ENCODE measurements at regions not wholly inside any gene's neighbourhood (a gene's known extent, or its start where the extent isn't known, plus 50 kb on each side); places are given as distances from the start of the nearest gene placed in this dataset.
"Not testable (repeated sequence)": the region's sequence is repeated elsewhere in the genome, so short reads cannot be mapped to it uniquely, and the experiment has no call there.

DNA sequence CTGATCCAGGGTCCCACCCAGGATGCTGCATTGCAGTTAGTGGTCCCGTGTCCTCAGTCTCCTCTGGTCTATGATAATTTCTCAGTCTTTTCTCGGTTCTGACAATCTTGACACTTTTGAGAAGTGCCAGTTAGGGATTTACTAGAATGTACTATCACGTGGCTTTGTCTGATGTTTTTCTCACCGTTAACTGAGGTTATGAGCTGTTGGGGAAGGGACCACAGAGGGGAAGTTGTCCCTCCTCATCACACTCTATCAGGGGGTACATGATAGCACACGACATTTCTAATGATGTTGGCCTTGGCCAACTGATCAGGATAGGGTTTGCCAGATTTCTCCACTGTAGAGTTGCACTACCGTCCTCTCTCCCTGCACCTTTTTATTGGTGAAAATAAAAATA is 250.9 kb upstream of the SDK2 start:
- DNase-seq (ENCODE audit: low read depth): no peak

DNA sequence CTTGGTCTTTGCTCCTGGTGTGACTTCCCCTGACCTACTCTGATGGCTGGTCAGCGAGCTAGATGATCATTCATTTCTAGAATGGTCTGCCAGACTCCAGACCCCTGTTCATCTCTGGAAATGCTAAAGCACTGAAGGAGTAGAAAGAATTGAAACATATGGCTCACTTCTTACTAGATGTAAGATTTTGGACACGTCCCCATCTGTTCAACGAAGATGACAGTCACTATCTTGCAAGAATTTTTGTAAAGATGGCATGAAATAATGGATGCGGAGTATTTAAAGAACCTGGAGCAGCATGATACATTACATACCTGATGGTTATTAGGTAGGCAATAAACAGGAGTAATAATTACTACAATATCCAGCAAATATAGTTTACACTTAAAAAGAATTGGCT is 252.7 kb upstream of the SDK2 start:
- no peak for DNase-seq (ENCODE audit: low read depth)

DNA sequence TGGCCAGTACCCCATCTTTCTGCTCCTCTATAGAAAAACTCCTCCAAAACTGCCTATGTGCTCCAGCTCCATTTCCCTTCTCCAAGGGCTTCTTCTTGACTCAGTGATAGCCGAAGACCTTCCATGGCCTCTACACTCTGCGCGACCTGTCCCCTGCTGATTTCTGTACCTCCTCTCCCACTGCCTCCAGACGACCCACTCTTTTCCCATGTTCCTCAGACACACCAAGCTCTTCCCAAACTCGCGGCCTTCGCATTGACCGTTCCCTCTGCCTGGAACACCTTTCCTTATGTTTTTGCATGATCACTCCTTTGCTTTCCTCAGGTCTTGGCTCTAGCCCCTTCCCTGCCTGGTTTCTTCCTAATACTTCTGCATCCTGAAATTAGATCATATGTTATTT is 255.6 kb upstream of the SDK2 start:
- no peak for DNase-seq (ENCODE audit: low read depth)

DNA sequence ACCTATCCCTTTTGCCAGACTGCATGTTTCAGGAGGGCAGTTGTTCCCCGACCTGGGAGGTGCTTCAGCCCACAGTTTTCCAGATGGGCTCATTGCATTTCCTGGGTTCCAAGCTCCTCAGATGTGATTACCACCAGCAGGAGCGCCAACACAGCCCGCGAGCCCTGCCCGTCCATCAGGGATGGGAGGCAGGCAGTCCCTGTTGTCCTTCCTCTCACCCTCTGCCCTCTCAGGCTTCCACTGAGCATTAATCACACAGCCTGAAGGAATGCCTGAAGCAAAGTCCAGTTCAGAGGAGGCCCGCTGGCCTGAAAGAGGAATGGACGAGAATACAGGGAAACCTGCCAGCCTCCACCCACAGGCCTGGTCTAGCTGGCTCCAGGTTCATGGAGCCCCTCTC is 256.3 kb upstream of the SDK2 start:
- no peak for DNase-seq (ENCODE audit: low read depth)

DNA sequence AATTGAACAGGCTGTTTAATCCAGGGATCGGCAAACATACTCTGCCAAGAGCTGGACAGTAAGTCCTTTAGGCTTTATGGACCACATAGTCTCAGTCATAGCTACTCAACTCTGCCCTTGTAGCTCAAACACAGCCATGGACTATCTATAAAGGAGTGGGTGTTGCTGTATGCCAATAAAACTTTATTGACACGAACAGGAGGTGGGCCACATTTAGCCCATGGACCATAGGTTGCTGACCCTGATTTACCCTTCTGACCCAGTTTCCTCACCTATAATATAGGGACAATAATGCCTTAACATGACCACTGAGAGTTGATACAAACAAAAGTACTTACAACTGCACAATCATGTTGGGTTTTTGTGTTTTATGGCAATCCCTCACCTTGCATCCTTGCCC is 257.0 kb upstream of the SDK2 start:
- DNase-seq (ENCODE audit: low read depth): no peak

DNA sequence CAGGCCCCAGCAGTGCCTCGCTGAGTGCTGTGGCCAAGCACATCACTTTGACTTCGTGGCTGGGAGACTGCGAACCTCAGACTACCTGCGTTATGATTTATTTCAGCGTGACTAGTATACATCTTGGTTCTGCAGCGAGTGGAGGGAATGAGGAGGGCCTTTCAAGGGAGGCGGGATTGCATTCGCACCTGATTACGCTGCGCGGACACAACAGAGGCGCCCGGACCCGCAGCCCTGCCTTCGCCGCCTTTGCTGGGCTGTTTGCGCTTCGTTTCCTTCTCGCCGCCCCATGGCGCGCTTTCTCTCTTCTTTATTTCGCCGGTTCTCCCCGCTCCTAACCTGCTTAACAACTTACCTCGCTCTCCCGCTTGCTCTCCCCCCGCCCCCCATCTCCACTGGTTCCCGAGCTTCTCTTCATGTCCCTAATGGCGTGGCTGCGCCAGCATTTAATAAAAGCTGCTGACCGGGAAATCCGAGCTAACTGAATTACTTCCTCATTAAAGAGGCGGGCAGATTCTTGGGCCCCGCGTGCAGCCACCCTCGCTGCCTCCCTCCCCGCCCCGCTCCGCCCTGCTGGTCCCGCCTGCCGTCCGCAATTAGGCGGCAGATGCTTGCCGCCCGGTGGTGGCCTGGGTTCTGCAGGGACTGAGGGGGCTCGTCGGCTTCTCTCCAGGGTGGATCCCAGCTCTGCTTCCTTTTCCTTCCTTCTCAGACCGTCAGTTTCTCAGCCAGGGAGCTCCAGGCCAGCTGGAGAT is 257.6 kb upstream of the SDK2 start:
- peak; percentile 25 for DNase-seq (ENCODE audit: low read depth)

DNA sequence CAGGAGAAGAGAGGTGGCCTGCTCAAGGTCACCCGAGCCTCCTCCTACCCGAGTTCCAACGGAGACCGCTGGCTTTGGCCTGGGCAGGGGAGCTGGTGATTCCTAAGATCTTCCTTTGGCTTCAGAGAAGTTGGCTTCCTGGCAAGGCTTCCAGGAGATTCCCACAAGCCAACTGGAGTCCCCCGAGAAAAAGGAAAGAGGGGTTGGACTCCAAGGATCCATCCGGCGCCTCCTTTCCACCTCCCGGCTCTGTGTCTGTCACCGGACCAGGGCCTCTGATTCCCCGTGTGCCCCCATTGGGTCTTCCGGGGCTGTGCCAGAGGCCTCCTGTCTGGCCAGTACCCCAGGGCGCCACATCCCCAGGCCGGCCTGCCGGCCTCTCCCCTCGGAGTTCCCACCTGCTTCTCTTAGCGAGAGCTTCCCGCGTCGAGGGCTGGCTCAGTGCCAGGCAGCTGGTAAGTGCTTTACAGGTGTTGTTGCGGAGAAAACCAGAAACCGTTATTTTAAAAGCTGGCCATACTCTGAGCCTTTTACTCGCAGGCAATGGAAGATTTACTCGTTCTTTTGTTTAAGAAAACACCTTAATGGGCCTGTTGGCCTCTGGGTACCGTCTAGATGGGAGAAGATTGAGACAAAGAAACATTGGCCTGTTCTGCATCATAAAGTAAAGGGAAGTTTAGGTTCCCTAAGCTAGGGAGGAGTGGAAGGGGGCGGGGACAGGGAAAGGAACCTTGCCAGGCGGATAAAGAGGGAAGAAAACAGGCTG is 258.4 kb upstream of the SDK2 start:
- no peak for DNase-seq (ENCODE audit: low read depth)

DNA sequence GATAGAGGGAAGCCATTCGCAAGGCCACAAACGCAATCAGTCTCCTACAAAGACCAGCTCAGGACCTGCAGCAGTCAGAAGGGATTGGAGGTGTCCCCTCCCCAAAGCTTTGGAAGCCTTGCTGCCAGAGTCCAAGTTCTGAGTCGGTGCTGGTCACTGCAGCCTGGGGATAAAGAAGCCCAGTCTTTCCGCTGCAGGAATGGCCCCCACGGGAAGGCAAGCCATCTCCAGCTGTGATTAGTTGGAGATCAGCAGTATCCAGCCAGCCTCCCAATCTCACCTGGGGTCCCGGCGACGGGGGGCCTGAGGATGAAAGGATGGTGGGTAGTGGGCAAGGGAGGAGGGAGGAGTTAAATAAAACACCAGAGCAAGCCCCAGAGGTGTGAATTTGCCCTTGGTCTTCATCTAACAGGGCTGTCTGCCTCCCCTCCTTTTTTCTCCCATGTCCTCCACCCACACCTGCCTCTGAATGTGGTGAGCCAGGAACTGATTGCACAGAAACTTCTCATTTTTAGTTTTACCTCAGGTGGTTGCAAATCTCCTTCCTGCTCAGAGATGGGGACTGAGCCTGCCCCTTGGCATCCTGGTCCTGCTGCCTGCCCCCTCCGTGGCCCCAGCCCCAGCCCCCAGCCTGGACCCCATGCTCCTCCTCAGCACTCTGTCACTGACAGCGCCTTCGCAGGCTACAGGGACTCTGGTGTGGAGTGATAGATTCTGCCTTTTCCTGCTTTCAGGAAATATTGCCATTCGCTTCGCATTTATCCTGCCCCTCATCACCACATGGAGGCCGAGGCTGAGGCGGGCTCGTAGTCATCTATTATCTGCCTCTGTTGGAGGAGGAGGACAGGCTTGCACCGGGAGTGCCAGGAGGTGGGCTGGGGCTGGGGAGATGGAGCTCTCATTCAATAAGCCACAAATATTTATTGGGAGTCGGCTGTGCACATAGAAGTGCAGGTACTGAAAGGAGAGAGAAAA is 262.9 kb upstream of the SDK2 start:
- DNase-seq (ENCODE audit: low read depth): no peak

DNA sequence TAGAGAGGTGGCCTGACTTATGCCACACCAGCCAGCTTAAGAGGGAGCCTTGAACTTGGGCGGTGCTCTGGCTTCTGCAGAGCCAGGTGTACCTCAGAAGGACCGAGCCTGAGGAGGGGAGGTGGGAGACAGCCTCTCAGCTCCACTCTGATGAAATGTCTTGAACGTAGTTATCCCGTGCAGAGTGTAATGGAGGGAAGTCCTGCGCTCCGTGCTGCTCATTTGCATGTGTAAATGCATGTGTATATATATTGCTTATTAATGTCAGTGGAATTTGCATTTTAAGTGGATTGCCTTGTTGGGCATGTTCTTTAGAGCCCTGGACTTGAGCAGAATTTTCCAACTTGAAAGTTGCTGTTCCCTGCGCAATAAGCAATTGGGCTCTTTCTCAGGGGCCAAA is 264.9 kb upstream of the SDK2 start:
- no peak for DNase-seq (ENCODE audit: low read depth)

DNA sequence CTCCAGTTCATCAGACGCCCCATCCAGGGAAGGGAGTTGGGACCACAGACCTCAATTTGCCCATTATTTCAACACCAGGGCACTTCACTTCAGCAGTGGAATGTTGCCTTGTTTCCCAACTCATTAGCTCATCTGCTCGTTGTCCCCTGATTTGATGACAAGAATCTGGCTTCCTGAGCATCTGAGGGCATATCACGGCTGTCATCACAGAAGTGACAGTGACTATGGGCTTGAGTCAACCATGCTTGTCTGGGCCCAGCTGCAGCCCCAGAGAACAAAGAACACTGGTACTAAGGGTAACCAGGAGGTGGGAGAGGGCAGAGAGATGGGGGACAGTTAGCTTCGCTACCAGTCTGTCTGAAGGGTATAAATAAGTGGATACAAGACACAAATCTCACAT is 266.0 kb upstream of the SDK2 start:
- DNase-seq (ENCODE audit: low read depth): no peak

DNA sequence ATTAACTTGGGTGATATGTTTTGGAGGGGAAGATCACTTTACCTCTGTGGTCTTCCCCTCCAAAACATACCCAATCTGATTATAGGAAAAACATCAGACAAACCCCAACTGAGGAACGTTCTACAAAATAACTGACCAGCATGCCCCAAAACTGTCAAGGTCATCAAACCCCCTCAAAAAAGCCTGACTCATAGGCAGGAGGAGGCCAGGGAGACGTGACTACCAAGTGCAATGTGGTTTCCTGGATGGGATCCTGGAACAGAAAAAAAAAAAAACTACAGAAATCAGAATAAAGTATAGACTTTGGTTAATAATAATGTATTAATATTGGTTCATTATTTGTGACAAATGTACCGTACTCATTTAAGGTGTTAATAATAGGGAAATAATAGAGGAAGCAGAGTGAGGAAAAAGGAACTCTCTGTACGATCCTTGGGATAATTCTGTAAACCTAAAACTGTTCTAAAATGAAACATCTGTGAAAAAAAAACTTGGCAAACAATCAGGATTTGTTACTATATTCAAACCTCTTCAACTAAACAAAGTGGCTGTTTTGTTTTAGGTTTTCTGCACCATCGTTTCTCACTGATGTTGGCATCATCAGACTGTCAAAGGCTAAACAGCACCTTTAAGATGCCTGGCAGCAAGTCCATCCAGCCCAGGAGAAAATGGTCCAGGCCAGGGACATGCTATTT is 266.7 kb upstream of the SDK2 start:
- DNase-seq (ENCODE audit: low read depth): no peak

DNA sequence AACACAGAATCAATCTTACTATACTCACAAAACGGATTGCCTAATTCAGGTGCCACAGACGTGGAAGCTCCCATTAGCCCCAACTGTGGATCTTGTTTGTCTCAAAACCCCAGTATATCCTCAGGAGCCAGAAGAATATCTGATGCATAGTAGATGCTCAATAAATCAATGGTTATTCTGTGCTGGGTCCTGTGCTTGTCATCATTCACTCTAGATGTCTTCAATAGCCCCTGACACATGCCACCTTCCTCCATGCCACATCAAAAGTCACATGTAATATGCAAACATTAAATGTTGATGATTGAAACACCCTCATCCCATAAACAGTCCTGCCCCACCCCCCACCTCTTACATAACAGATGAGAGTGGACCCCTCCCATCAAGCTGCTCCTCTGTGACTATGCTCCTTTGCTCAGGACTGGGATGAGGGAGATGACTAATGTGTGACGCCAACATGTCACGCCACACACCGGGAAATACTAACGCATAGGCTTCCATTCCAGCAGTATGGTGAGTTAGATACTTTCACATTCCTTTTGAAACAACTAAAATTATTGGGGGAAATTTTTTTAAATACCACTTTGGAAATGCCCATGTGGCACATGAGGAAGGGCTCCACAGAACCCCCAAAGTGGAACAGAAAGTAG is 267.6 kb upstream of the SDK2 start:
- DNase-seq (ENCODE audit: low read depth): no peak

DNA sequence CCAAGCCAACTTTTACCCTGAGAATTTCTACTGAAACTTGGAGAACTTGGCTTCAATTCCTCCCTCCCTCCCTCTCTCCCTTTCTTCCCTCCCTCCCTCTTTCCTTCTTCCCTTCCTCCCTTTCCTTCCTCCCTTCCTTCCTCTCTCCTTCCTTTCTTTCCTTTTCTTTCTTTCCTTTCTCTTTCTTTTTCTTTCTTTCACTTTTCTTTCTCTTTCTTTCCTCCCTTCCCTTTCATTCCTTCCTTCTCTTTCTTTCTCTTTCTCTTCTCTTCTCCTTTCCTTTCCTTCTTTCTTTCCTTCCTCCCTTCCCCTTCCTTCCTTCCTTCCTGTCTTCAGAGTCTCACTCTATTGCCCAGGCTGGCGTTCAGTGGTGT is 268.1 kb upstream of the SDK2 start:
- DNase-seq (ENCODE audit: low read depth): no peak

DNA sequence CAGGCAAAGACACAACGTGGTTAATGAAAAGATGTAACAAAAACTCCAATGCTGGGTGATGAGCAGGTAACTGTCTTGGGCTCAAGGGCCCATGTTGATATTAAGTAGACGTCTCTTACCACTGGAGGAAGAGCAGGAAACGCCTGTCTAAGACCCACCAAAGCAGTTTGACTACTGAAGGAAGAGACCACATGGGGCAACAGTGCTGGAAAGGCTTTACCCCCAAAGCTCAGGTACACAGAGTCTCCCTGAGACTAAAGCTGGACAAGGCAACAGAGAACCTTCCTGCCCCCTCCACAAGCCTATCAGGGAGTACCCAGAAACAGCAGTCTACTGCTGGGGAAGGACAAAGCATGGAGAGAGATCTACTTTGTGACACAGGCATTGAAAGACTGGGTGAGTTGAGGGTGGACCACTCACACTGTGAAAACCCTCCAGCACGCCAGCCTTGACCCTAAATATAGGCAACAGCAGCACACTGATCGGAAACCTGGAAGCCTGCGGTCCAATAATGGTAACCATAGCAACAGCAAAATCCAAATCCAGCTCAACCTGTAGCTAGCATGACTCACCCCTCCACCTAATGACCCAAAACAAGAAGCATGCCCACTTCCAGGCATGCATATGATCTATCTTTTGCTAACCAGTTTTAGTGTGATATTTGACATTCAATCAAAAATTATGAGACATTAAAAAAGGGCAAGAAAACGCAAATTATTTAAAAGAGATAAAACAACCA is 270.5 kb upstream of the SDK2 start:
- DNase-seq (ENCODE audit: low read depth): no peak

DNA sequence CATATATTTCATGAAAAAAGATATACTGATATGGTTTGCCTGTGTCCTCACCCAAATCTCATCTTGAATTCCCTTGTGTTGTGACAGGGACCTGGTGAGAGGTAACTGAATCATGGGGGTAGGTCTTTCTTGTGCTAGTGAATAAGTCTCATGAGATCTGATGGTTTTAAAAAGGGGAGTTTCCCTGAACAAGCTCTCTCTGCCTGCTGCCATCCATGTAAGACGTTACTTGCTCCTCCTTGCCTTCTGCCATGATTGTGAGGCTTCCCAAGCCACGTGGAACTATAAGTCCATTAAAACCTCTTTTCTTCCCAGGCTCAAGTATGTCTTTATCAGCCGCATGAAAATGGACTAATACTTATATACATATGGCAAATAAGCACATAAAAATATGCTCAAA is 274.8 kb upstream of the SDK2 start:
- DNase-seq (ENCODE audit: low read depth): not testable (repeated sequence)

DNA sequence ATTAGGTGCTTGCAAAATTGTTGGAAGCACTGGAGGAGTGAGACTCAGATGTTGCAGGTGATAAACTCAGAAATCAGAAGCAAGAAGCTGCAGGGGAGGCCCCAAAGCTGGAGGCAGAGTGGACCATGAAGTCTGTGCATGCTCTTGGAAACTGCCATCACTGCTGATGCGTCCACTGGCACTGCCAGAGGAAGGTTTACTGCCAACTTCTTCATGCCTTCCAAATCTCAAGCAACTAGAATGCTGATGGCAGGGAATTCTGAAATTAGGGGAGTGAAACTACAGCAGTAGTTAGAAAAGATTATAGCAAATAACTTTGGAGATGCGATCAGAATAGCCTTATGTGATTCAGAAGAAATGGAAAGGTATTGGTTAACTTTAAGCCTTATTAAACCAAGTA is 277.1 kb upstream of the SDK2 start:
- DNase-seq (ENCODE audit: low read depth): no peak

DNA sequence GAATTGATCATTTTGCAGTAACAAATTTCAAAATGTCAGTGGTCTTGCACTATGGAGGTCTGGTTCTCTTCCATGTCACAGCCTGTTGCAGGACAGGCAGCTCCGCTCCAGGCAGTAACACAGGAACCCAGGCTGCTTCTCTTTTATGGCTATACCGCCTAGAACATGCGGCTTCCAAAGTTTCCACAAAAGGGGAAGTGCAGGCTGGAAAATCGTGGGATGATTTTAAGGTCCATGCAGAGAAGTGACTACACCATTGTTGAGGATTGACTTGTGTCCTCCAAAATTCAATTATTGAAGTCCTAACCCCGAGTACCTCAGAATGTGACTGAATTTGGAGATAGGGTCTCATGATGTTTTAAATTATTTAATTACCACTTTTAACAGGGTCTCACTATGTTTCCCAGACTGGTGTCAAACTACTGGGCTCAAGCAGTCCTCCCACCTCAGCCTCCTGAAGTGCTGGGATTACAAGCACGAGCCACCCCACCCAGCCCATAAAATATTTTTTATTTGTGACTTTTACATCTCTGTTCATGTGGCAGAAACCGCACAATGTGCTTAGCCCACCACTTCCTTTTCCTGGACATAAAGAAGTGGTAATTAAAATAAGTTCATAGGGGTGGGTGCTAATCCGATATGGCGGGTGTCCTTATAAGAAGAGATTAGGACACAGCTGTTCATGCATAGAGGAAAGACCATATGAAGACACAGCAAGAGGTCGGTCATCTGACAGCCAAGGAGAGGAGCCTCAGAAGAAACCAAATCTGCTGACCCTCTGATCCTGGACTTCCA is 279.2 kb upstream of the RPL38 start:
- no peak for DNase-seq (ENCODE audit: low read depth)

DNA sequence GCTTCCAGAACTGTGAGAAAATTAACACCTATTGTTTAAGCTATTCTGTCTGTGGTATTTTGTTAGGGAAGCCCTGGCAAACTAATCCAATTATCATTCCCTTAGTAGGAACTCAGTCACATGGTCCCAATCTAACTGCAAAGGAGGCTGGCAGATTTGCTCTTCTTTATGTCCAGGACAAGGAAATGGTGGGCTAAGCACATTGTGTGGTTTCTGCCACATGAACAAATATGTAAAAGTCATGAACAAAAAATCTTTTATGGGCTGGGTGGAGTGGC is 278.6 kb upstream of the RPL38 start:
- DNase-seq (ENCODE audit: low read depth): no peak

DNA sequence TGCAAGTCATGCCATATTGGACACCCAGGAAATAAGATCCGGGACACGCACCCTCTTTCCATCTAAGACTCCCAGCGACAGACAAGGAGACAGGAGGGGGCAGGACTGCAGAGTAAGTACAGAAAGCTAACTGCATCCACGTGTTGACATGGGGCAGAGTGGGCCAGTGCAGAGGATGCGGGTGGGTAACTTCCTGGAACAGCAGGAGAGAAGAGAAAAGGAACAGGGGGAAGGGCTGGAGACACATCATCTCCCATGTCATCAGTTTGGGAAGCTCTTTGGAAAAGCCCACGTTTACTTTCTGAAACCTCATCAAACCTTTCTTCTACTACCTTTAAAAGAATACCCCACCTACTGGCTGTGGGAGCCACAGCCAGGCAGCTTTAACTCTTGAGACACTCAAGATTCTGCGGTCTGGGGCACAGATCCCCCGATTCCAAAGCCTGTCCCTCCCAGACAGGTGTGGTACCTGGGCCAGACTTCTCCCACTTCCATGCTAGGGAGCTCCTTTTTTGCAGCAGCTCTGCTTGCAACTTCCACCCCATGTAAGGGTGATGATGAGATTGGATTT is 273.5 kb upstream of the RPL38 start:
- no peak for DNase-seq (ENCODE audit: low read depth)

DNA sequence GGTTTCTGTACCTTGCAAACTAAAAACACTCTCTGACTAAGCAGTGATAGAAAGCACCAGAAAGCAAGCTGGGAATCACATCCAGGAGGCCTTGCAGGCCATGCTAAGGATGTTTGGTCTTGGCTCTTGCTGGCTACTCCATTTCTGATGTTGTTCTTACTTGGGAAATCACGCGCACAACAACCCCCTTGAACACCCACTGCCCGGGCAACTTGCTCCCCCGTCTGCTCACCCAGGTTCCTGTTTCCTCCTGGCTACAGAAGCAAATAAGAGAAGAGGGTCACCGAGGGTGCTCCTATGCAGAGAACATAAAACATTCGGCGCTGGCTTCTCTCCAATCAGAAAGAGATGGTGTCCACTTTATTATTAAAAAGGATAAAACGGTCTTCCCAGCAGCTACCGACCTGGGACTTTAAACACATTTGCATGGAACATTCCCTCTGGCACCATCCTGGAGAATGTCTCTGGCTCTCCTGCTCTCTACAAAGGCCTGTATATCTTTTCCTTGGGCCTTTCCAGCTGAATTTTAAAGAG is 271.2 kb upstream of the RPL38 start:
- DNase-seq (ENCODE audit: low read depth): no peak

Measured in stimulated activated CD8-positive, alpha-beta memory T cell treated with anti-CD3 and anti-CD28 coated beads, Interleukin-4, amount 100 ng/mL, for 24 hours (primary cell).